Sigmoid colon (tissue), 6 donors: ENCODE measurements at regions not wholly inside any gene's neighbourhood (a gene's known extent, or its start where the extent isn't known, plus 50 kb on each side); places are given as distances from the start of the nearest gene placed in this dataset.

Experiments used
- DNase-seq: peaks from one replicate; pipeline ENCODE4 v3.0.0-alpha.2; 2019
- H3K27ac ChIP-seq, 4 donors: fragments of 200-600 bp; sonication (generic); one replicate each; pipeline ENCODE4 v1.5.1; 2016 to 2019; ENCODE audit warnings: mild to moderate bottlenecking in 1 of 4
- H3K27me3 ChIP-seq, 3 donors: fragments of 200-600 bp; sonication (generic); one replicate each; pipeline ENCODE4 v1.5.1; 2019; ENCODE audit warnings: mild to moderate bottlenecking in 1 of 3
- H3K36me3 ChIP-seq, 4 donors: fragments of 200-600 bp; sonication (generic); one replicate each; pipeline ENCODE4 v1.5.1; 2016 to 2019
- H3K4me1 ChIP-seq, 4 donors: fragments of 200-600 bp; sonication (generic); one replicate each; pipeline ENCODE4 v1.5.1; 2017 to 2019
- H3K4me3 ChIP-seq, 4 donors: fragments of 200-600 bp; sonication (generic); one replicate each; pipeline ENCODE4 v1.5.1; 2017 to 2019; ENCODE audit warnings: mild to moderate bottlenecking in 2 of 4, moderate library complexity in 1 of 4
- H3K9me3 ChIP-seq, 4 donors: fragments of 200-600 bp in 3 of 4; sonication (generic) in 3 of 4; one replicate each; pipeline versions ENCODE4 v1.5.1 to v1.6.1; 2013 to 2019
- CTCF ChIP-seq, 4 experiments: fragments of 450-650 bp in 3 of 4; fragments of 200-600 bp in 1 of 4; IDR thresholded peaks; one replicate each; pipeline ENCODE4 v1.5.1; 2016 to 2019; ENCODE audit warnings: antibody characterized with exemption in 4 of 4, mild to moderate bottlenecking in 3 of 4, moderate library complexity in 2 of 4
- EP300 ChIP-seq, 4 donors: sonication (generic); formaldehyde crosslinking; IDR thresholded peaks; one replicate each; pipeline ENCODE4 v1.6.1; 2017; ENCODE audit warnings: antibody characterized with exemption in 4 of 4
- POLR2A ChIP-seq, 2 donors: fragments of 450-650 bp; IDR thresholded peaks; one replicate each; pipeline ENCODE4 v1.6.1; 2016; ENCODE audit warnings: antibody characterized with exemption in 2 of 2, mild to moderate bottlenecking in 2 of 2, moderate library complexity in 2 of 2
- POLR2AphosphoS5 ChIP-seq, 4 donors: sonication (generic); formaldehyde crosslinking; IDR thresholded peaks; one replicate each; pipeline ENCODE4 v1.6.1; 2017; ENCODE audit warnings: antibody characterized with exemption in 4 of 4
- WGBS, 2 donors: extraction: QIAGEN DNeasy Blood & Tissue Kit; methylation state at CpG; one replicate each; pipeline ENCODE4 v1.1.7; 2013; 5-methylcytosine and 5-hydroxymethylcytosine counted together
- intact Hi-C: fragments of 100-400 bp; cut with DNase I; formaldehyde crosslinking; loops from one replicate; pipeline ENCODE4 v1.15.1; 2023
- donor health status: healthy with polysubstance abuse.
- donor health status: healthy.

- WGBS, 2 donors: 78 to 84% methylated on average over 8 of the region's 8 CpGs
- no peaks in the 10 kb centered on the region for H3K9me3 ChIP-seq
- H3K27ac ChIP-seq: no peak overlapping the region
- H3K4me1 ChIP-seq: no peaks in the 10 kb centered on the region
- no peak for DNase-seq
- no peaks in the 10 kb centered on the region for H3K36me3 ChIP-seq
- no peak overlapping the region for H3K4me3 ChIP-seq
- H3K27me3 ChIP-seq: no peaks in the 10 kb centered on the region
- intact Hi-C loops: no loop called here
- TF ChIP-seq POLR2AphosphoS5 (IDR thresholded peaks at IDR 0.05) (no peak), POLR2A (IDR thresholded peaks at IDR 0.05) (no peak), EP300 (IDR thresholded peaks at IDR 0.05) (no peak), CTCF (IDR thresholded peaks at IDR 0.05) (no peak)
Observed at GRCh38 chr12:38123566-38124246, 192.9 kb upstream of the ALG10B start.

GRCh38 chr12:38124247-38125012 lies 192.1 kb upstream of the ALG10B start:
- no peaks in the 10 kb centered on the region for H3K27me3 ChIP-seq
- TF ChIP-seq POLR2A (IDR thresholded peaks at IDR 0.05): no peak
- no peak for TF ChIP-seq EP300 (IDR thresholded peaks at IDR 0.05)
- no peak for TF ChIP-seq POLR2AphosphoS5 (IDR thresholded peaks at IDR 0.05)
- no peak for TF ChIP-seq CTCF (IDR thresholded peaks at IDR 0.05)
- no peaks in the 10 kb centered on the region for H3K9me3 ChIP-seq
- no peak overlapping the region for H3K4me3 ChIP-seq
- no peak for DNase-seq
- no peaks in the 10 kb centered on the region for H3K4me1 ChIP-seq
- no peak overlapping the region for H3K27ac ChIP-seq
- intact Hi-C loops: no loop called here
- no peaks in the 10 kb centered on the region for H3K36me3 ChIP-seq
- WGBS, 2 donors: 19 to 42% methylated on average over 3 of the region's 3 CpGs

- H3K36me3 ChIP-seq: no peaks in the 10 kb centered on the region
- DNase-seq: no peak
- TF ChIP-seq EP300 (IDR thresholded peaks at IDR 0.05): no peak
- no peak for TF ChIP-seq CTCF (IDR thresholded peaks at IDR 0.05)
- TF ChIP-seq POLR2AphosphoS5 (IDR thresholded peaks at IDR 0.05): no peak
- no peak for TF ChIP-seq POLR2A (IDR thresholded peaks at IDR 0.05)
- 25 to 49% methylated on average over 2 of the region's 2 CpGs for WGBS, 2 donors
- H3K27ac ChIP-seq: no peak overlapping the region
- H3K4me1 ChIP-seq: no peaks in the 10 kb centered on the region
- H3K27me3 ChIP-seq: no peaks in the 10 kb centered on the region
- H3K9me3 ChIP-seq: no peaks in the 10 kb centered on the region
- H3K4me3 ChIP-seq: no peak overlapping the region
- intact Hi-C loops: no loop called here
Observed at GRCh38 chr12:38132139-38132538, 184.4 kb upstream of the ALG10B start.

- H3K9me3 ChIP-seq: no peaks in the 10 kb centered on the region
- WGBS, 2 donors: 85 to 96% methylated on average over 12 of the region's 12 CpGs
- DNase-seq: no peak
- peaks cover 0 to 13% (median 6%) of the 10 kb centered on the region in 3 donors for H3K27me3 ChIP-seq
- H3K4me3 ChIP-seq: no peak overlapping the region
- no peak for TF ChIP-seq CTCF (IDR thresholded peaks at IDR 0.05)
- no peak for TF ChIP-seq POLR2AphosphoS5 (IDR thresholded peaks at IDR 0.05)
- intact Hi-C loops: no loop called here
- H3K4me1 ChIP-seq: peaks cover 0 to 7% (median 7%) of the 10 kb centered on the region in 4 donors
- H3K27ac ChIP-seq: no peak overlapping the region
- no peaks in the 10 kb centered on the region for H3K36me3 ChIP-seq
Observed at GRCh38 chr12:38137287-38137686, 179.3 kb upstream of the ALG10B start.
